ENCODE measurements at regions not wholly inside any gene's neighbourhood (a gene's known extent, or its start where the extent isn't known, plus 50 kb on each side); places are given as distances from the start of the nearest gene placed in this dataset.
"Not testable (repeated sequence)": the region's sequence is repeated elsewhere in the genome, so short reads cannot be mapped to it uniquely, and the experiment has no call there.

GRCh38 chr6:115441651-115442050, 619.0 kb downstream of the FRK start:
- no peak for DNase-seq (ENCODE audit: low read depth)

GRCh38 chr6:115415378-115415777, 645.3 kb downstream of the FRK start:
- DNase-seq (ENCODE audit: low read depth), result no peak

GRCh38 chr6:115414916-115415315, 645.8 kb downstream of the FRK start:
- DNase-seq (ENCODE audit: low read depth), result not testable (repeated sequence)

- DNase-seq (ENCODE audit: low read depth), result no peak
These were observed 648.9 kb downstream of the FRK start for GRCh38 chr6:115411756-115412155.

GRCh38 chr6:115404446-115404845, 656.2 kb downstream of the FRK start:
- no peak for DNase-seq (ENCODE audit: low read depth)

- no peak for DNase-seq (ENCODE audit: low read depth)
These were observed 662.1 kb downstream of the FRK start for GRCh38 chr6:115398607-115399006.

- DNase-seq (ENCODE audit: low read depth), result no peak
These were observed 664.4 kb downstream of the FRK start for GRCh38 chr6:115396112-115396906.

- no peak for DNase-seq (ENCODE audit: low read depth)
These were observed 666.9 kb downstream of the FRK start for GRCh38 chr6:115393821-115394220.

GRCh38 chr6:115370202-115370601, 690.5 kb downstream of the FRK start:
- DNase-seq (ENCODE audit: low read depth), result no peak

GRCh38 chr6:115365783-115366182, 694.9 kb downstream of the FRK start:
- no peak for DNase-seq (ENCODE audit: low read depth)

GRCh38 chr6:115363379-115363778, 697.3 kb downstream of the FRK start:
- DNase-seq (ENCODE audit: low read depth), result no peak

GRCh38 chr6:115362234-115362633, 698.5 kb downstream of the FRK start:
- DNase-seq (ENCODE audit: low read depth), result no peak

GRCh38 chr6:115360602-115361325, 699.9 kb downstream of the FRK start:
- no peak for DNase-seq (ENCODE audit: low read depth)

GRCh38 chr6:115358616-115359015, 702.1 kb downstream of the FRK start:
- DNase-seq (ENCODE audit: low read depth), result no peak

GRCh38 chr6:115356371-115356770, 704.3 kb downstream of the FRK start:
- no peak for DNase-seq (ENCODE audit: low read depth)

GRCh38 chr6:115323001-115323400, 737.7 kb downstream of the FRK start:
- DNase-seq (ENCODE audit: low read depth), result no peak

GRCh38 chr6:115319823-115320222, 740.9 kb downstream of the FRK start:
- no peak for DNase-seq (ENCODE audit: low read depth)

GRCh38 chr6:115310156-115310555, 750.5 kb downstream of the FRK start:
- no peak for DNase-seq (ENCODE audit: low read depth)

- DNase-seq (ENCODE audit: low read depth), result no peak
These were observed 758.0 kb downstream of the FRK start for GRCh38 chr6:115302731-115303130.

- DNase-seq (ENCODE audit: low read depth), result no peak
These were observed 773.2 kb downstream of the FRK start for GRCh38 chr6:115287467-115287866.

- DNase-seq (ENCODE audit: low read depth), result no peak
These were observed 783.7 kb downstream of the FRK start for GRCh38 chr6:115276881-115277565.

GRCh38 chr6:115272311-115272710, 788.4 kb downstream of the FRK start:
- no peak for DNase-seq (ENCODE audit: low read depth)

- no peak for DNase-seq (ENCODE audit: low read depth)
These were observed 789.3 kb downstream of the FRK start for GRCh38 chr6:115271434-115271833.
